Femur (tissue), 1 donor: ENCODE measurements at regions not wholly inside any gene's neighbourhood (a gene's known extent, or its start where the extent isn't known, plus 50 kb on each side); places are given as distances from the start of the nearest gene placed in this dataset.
A peak's percentile ranks its signal among the peaks of the same experiment; 100 is the strongest.
"Not testable (repeated sequence)": the region's sequence is repeated elsewhere in the genome, so short reads cannot be mapped to it uniquely, and the experiment has no call there.

Experiments
- DNase-seq: peaks from one replicate; pipeline ENCODE4 v3.0.0-alpha.2; 2017

DNA sequence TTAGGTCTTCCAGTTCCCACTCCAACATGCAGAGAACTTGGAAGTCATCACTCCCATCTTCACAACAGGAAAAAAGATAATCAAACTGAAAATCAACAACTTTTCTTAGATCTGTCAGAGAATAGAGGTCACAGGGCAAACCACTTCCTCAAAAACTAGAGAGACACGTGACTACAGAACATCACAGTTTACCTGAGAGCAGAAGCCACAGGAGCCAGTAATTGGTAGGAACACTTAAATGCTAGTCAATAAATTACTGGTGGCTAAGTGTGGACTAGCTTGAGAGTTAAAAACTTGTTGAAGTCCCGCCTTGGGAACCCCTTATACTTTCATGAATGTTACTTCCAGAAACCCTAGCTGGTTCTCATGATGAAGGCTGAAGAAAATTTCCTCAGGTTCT, 81.1 kb downstream of the THSD1 start:
- DNase-seq: not testable (repeated sequence)

DNA sequence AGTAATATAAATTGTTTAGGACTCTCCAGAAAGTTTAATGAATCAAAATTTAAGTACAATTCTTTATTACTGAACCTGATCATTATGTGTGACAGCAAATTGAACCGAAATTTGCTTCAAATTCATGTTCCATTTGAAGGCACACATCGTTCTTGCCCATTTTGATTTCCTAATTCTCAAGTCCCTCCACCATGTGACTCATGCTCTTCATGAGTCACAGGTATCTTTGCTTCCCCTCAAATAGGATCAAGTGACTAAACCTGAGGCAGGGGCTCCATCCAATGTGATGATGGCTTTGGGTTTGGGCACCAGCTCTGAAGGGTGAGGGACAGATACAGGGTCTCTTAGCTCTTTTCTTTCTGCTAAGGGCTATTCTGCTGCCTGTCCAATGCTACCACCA, 86.1 kb downstream of the THSD1 start:
- no peak for DNase-seq

DNA sequence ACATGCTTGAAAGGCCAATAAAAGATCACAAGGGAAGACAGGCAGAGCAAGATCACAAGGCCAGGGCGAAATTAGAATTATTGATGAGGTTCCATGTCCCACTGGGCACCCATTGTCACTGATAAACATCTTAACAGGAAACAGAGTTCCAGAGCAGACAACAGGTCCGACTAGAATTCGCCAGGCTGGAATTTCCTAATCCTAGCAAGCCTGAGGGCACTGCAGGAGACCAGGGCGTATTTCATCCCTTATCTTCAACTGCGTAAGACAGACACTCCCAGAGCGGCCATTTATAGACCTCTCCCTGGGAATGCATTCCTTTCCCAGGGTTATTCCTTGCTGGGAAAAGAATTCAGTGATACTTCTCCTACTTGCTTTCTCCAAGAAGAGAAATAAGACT, 96.1 kb downstream of the THSD1 start:
- DNase-seq: not testable (repeated sequence)

DNA sequence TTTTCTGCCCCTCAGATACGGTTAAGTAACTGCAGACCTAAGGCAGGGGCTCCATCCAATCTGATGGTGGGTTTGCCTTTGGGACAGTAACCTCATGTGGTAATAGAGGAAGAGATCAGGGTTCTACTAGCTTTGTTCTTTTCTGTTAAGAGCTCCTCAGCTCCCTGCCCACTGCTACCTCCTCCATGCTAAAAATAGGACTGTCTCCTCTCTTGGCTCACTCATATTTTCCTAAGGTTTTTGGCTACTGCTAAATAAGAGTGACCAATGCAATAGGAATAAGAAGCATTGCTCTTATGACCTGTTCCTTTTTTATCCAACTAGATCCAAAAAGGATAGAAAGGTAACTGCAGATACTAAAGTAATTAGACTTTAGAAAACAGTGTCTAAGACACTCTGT, 99.6 kb downstream of the THSD1 start:
- DNase-seq: not testable (repeated sequence)

DNA sequence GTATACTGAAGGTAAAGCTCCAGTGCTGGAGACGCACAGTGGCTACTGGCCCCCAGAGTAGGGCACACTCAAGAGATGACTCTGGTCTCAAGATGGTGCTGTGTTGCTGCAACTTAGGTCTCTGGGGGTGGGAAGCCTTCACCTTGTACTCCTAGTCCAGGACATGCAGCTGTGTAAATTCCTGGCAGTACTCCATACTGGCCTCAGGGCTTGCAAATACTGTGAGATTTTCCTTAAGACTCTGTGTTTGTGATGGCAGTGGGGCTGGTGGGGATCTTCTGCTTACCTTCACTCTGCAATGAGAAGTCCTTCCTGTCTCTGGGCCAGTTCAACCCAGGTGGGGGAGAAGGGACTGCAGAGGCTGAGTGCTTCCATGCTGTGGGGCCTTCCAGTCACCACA, 102.9 kb downstream of the THSD1 start:
- DNase-seq: not testable (repeated sequence)

DNA sequence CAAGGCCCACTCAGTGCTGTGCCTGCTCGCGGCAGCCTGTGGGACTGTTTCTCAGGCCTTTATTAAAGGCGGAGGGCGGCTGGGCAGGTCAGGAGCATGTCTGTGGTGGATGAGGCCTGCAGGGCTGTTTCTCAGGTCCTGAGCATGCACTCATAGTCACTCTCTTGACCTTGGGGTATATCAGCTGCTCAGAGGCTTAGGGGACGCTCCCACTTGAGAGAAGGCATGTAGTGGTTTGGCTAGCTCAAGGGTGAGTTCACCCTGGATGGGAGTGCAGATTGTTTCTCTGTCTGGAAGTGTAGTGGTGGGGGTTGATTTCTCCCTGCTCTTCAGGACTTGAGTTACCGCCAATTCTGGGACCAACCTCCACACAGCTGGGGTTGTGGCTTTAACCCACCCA, 103.3 kb downstream of the THSD1 start:
- DNase-seq: not testable (repeated sequence)

DNA sequence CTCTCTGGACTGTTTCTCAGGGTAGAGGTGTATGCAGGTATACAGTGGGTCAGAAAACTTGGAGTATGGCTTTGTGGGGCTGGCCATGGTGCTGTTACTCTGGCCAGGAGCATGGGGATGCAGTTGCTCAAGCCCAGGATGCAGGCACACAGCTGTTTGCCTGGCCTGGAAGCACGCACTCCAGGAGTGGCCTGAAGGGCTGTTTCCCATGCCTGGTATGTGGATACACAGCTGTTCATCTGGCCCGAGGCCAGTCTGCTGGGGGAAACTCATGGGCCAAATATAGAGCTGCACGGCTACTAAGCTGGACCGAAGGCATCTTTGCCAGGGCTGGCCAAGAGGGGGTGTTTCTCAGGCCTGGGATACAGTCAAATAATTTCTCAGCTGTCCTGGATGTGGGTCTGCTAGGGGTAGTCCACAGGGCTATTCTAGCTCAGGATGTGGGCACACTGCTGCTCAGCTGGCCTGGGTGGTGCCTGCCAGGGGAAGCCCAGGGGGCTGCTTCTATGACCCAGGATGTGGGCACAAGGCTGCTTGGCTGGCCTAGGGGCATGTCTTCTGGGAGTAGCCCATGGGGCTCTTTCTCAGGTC, 104.1 kb downstream of the THSD1 start:
- DNase-seq: not testable (repeated sequence)

DNA sequence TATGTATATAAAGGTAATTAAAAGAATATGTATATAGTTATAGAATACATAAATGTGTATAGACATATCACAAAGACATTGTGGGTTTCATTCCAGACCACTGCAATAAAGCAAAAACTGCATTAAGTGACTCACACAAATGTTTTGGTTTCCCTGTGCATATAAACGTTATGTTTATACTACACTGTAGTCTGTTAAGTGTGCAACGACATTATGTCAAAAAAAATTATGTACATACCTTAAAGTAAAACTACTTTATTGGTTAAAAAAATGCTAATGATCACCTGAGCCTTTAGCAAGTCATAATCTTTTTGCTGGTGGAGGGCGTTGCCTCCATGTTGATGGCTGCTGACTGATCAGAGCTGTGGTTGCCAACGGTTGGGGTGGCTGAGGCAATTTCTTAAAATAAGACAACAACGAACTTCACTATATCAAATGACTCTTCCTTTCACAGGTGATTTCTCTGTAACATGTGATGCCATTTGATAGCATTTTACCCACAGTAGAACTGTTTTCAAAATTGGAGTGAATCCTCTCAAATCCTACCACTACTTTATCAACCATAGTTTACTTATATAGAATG, 107.8 kb downstream of the THSD1 start:
- not testable (repeated sequence) for DNase-seq

DNA sequence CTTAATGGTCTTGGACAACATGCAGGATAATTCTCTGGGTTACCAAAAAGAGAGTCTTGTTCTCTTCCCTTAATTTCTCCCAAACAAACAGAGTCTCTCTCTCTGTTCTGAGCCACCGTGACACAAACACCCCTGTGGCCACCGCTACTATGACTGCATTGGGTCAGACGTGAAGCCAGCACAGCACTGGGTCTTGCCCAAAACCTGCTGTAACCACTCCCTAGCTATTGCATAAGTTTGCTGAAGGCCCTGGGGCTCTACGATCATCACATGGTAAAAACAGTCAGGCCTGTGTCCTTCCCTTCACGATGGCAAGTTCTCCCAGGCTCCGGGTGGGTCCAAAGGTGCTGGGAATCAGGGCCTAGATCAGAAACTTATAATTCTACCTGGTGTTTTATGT, 117.1 kb downstream of the THSD1 start:
- not testable (repeated sequence) for DNase-seq

DNA sequence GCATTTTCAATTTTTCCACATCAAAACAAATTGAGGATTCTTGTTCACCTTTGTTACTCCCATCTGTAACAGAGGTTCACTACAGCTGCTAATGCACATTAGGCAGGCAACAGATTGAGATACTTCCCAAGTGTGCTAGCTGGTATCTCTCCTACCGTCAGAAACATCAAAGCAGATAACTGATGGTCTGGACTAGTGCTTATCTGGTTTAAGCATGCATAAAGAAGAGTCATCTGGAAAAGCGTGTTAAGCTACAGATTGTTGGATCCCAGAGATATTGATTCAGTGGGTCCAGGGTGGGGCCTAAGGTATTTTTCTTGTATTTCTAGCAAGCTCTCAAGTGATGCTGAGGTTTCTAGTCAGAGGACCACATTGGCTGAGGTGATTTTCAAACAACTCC, 122.0 kb upstream of the NEK3 start:
- DNase-seq: not testable (repeated sequence)

DNA sequence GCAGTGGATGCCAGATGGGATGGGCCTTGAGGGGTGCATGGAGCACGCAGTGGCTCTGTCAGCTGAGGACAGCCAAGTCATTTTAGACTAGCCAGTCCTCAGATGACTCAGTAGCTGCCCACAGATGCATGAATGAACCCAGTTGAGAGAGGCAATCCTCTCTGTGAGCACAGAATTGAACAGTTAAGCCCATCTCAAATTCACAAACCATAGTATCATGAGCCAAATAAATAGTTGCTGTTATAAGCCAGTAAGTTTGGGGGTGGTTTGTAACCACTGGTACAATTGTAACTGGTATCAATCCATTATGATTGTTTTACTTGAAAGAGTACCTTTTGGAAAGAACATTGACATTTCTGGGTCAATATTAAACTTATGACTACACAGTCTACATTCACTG, 120.0 kb upstream of the NEK3 start:
- DNase-seq: not testable (repeated sequence)

DNA sequence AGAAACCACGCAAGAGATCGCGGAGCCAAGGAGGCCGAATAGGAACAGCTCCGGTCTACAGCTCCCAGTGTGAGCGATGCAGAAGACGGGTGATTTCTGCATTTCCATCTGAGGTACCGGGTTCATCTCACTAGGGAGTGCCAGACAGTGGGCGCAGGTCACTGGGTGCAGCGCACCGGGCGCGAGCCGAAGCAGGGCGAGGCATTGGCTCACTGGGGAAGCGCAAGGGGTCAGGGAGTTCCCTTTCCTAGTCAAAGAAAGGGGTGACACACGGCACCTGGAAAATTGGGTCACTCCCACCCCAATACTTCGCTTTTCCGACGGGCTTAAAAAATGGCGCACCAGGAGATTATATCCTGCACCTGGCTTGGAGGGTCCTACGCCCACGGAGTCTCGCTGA, 94.9 kb upstream of the NEK3 start:
- not testable (repeated sequence) for DNase-seq

DNA sequence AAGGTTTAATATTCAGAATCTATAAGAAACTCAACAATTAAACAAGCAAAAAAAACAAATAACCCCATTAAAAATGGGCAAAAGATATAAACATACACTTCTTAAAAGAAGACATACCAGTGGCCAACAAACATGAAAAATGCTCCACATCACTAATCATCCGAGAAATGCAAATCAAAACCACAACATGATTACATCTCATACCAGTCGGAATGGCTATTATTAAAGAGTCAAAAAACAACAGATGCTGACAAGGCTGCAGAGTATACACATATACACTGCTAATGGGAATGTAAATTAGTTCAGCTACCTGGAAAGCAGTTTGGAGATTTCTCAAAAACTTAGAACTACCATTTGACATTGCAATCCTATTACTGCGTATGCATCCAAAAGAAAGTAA, 81.4 kb upstream of the NEK3 start:
- DNase-seq: not testable (repeated sequence)

DNA sequence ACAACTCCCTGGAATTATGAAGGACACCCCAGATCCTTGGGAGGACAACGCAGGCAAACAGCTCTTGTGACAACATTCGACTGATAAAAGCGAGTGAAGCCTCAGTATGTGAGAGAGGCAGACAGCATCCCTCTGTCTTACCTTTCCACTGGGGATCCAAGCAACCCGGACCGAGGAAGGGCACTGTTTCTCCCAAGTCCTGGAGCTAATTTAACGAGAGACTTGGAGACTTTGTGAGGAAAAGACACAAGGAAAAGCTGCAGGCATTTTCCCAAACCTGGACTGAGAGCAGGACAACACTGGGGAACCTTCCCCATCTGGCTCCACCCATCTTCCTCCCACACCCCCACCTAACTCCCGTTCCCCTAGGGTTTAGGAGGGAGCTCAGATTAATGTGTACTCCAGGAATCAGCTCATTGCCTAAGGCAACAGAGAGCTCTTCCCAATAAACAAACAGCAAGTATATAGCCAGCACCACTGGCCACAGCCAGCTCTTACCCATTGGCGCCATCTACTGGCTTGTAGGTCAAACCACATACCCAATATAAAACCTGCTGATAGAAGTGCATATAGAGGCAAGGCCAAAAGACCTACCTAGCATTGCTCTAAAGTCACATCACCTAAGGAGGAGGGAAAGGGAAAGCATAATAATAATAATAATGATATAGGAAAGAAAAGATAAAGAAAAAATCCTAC, 76.7 kb upstream of the NEK3 start:
- peak; percentile 63 for DNase-seq

DNA sequence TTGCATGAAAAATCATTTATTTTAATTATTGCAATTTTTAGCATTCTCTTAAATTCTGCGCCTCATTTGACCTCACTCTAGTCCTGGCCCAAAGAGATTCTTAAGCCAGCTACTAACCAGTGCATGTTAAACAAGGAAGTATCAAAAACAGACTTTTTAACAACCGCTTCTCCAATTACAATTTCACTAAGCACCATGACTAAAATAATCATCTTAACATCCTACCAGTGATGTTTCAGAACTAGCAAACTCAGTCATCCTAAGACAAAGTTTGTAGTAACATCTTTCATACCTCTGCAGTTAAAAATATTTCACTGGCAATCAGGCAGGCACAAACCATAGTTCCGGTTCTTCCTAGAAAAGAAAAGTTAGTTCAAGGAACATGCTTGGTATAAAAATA, 75.5 kb upstream of the NEK3 start:
- not testable (repeated sequence) for DNase-seq

DNA sequence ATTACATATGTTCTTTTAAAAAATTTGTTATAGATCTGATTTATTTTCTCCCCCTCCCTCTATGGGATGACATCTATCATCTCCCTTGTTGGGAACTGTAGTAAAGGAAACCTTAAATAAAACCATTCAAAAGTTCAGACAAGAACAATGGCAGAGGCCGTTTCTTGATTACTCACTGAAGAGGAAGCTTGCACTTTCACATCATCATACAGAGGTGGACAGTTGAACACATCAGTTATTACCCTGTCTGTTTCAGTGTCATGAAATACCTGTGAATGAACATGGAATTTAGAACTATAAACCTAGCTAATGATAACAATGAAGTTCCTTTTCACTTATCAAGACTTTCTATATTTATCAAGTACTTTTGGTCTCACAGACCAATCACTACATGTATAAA, 63.7 kb upstream of the NEK3 start:
- not testable (repeated sequence) for DNase-seq

DNA sequence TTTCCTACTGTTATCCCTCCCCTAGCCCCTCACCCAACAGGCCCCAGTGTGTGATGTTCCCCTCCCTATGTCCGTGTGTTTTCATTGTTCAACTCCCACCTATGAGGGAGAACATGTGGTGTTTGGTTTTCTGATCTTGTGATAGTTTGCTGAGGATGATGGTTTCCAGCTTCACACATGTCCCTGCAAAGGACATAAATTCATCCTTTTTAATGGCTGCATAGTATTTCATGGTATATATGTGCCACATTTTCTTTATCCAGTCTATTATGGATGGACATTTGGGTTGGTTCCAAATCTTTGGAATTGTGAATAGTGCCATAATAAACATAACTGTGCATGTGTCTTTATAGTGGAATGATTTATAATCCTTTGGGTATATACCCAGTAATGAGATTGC, 54.5 kb upstream of the NEK3 start:
- DNase-seq: not testable (repeated sequence)

DNA sequence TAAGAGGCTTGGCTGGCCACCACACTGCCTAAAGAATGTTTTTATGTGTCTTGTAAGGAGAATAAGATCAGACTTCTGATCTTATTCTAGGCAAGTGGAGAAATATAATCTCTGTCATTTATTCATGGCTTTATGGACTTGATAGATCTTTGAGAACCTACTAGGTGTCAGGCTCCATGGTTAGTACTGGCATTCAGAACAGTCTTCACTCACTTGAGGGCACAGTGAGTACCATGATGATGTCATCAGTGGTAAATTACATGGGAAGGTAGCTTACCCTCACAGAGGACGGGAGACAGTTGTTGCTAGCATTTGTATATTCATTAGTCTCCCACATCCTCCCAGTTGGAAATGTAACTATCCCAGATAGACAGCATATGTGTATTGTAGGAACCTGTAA, 53.5 kb upstream of the NEK3 start:
- DNase-seq: not testable (repeated sequence)

DNA sequence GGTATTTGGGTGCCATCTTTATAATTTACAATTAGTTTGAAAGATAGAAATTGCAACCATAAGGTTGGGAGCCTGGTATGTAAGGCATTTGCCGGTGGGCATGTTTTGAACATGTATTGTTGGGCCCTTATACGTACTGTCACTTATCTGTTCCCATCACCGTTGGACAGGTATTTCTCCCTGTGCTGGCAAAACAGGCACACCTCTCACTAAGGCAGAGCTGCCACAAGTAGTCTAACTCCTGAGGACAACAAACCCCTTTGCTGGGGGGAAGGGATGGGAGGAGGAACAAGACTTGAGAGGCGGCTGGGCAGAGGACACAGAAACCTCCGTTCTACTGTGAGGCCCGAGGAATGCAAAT, 52.0 kb upstream of the NEK3 start:
- DNase-seq: not testable (repeated sequence)

DNA sequence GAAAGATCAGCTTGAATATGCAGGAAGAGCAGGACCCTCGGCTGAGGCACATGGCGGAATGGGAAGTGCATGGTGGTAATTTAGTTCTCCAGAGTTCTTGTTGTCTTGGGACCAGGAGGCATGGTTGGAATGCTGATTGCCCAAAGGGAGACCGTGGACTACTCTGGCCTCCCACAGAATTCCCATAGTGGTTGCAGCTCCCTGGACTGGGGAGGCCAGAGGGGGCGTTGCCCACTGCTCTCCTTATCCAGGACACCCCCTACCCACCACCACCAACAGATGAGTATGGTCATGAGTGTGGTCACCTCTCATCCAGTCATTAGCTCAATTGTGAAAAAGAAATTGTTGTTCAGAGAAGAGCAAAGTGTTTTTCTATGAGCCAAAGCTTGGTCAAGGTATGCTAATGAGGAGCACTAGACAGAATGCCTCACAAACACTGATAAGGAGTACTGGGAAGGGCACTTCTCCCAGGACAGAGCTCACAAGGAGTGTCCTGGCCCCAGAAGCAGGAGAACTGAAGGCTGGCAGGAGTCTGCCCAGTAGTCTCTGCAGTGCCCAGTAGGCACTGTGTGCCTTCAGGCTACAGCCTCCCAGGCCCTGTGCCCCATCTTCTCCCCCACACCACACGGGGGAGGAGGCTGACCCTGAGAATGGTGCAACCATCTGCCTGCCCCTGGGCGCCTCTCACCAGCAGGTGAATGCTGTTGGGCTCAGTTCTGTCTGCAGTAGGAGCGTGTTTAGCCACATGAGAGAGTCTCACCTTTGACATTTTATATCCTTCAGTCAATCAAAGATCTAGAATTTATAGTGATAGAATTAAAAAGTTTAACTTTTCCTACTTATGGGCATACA, 51.4 kb upstream of the NEK3 start:
- DNase-seq: not testable (repeated sequence)
